Liver (tissue), 7 donors: ENCODE measurements at regions not wholly inside any gene's neighbourhood (a gene's known extent, or its start where the extent isn't known, plus 50 kb on each side); places are given as distances from the start of the nearest gene placed in this dataset.

Experiments
- DNase-seq: peaks from one replicate; pipeline ENCODE4 v3.0.0-alpha.2; 2017; ENCODE audit warnings: low spot score
- H3K27ac ChIP-seq, 2 donors: one replicate each; pipeline ENCODE4 v1.7.0; 2013; ENCODE audit warnings: inconsistent platforms in 2 of 2, low read length in 2 of 2, control low read depth in 1 of 2, low read depth in 1 of 2, mild to moderate bottlenecking in 1 of 2
- H3K27me3 ChIP-seq, 4 donors: one replicate each; pipeline versions ENCODE4 v1.6.1 to v1.7.0; 2013; ENCODE audit warnings: low read length in 3 of 4, inconsistent platforms in 1 of 4, mild to moderate bottlenecking in 1 of 4, moderate library complexity in 1 of 4; ENCODE audit not compliant: control insufficient read depth in 4 of 4, insufficient read depth in 4 of 4
- H3K36me3 ChIP-seq, 4 donors: one replicate each; pipeline versions ENCODE4 v1.6.1 to v1.7.0; 2013; ENCODE audit warnings: low read length in 3 of 4, mild to moderate bottlenecking in 3 of 4, low read depth in 1 of 4, moderate library complexity in 1 of 4; ENCODE audit not compliant: control insufficient read depth in 4 of 4, insufficient read depth in 3 of 4
- H3K4me1 ChIP-seq, 4 donors: one replicate each; pipeline versions ENCODE4 v1.6.1 to v1.7.0; 2013; ENCODE audit warnings: low read length in 3 of 4, mild to moderate bottlenecking in 3 of 4, moderate library complexity in 1 of 4; ENCODE audit not compliant: control insufficient read depth in 4 of 4, insufficient read depth in 4 of 4
- H3K4me3 ChIP-seq, 3 donors: one replicate each; pipeline versions ENCODE4 v1.6.1 to v1.7.0; 2013; ENCODE audit warnings: low read length in 3 of 3, control low read depth in 1 of 3, low read depth in 1 of 3, mild to moderate bottlenecking in 1 of 3
- H3K9ac ChIP-seq, 2 donors: one replicate each; pipeline ENCODE4 v1.7.0; 2013; ENCODE audit warnings: low read length in 2 of 2, mild to moderate bottlenecking in 2 of 2, moderate library complexity in 2 of 2, control low read depth in 1 of 2, low read depth in 1 of 2
- H3K9me3 ChIP-seq, 4 donors: one replicate each; pipeline versions ENCODE4 v1.6.1 to v1.7.0; 2013; ENCODE audit warnings: low read length in 3 of 4; ENCODE audit not compliant: control insufficient read depth in 4 of 4
- ATF3 ChIP-seq: IDR thresholded peaks from 2 replicates; pipeline ENCODE4 v1.6.1; 2016; ENCODE audit warnings: antibody characterized with exemption
- EGR1 ChIP-seq, 2 donors: IDR thresholded peaks; 2 replicates each; pipeline ENCODE4 v1.6.1; 2016 to 2018; ENCODE audit warnings: antibody characterized with exemption in 2 of 2, low read depth in 2 of 2
- FOXA1 ChIP-seq: IDR thresholded peaks from 2 replicates; pipeline ENCODE4 v1.6.1; 2016; ENCODE audit warnings: antibody characterized with exemption
- GABPA ChIP-seq, 2 donors: IDR thresholded peaks in 1 of 2; conservative IDR thresholded peaks in 1 of 2; 2 replicates each; pipeline ENCODE4 v1.6.1; 2016; ENCODE audit warnings: antibody characterized with exemption in 2 of 2, mild to moderate bottlenecking in 1 of 2, moderate library complexity in 1 of 2
- HNF4A ChIP-seq, 2 donors: conservative IDR thresholded peaks; 2 replicates each; pipeline ENCODE4 v1.6.1; 2016; ENCODE audit warnings: antibody characterized with exemption in 2 of 2, mild to moderate bottlenecking in 2 of 2
- HNF4G ChIP-seq: IDR thresholded peaks from 2 replicates; pipeline ENCODE4 v1.6.1; 2016; ENCODE audit warnings: antibody characterized with exemption
- JUND ChIP-seq, 2 donors: IDR thresholded peaks; 2 replicates each; pipeline ENCODE4 v1.6.1; 2016; ENCODE audit warnings: antibody characterized with exemption in 2 of 2
- MAX ChIP-seq: IDR thresholded peaks from 2 replicates; pipeline ENCODE4 v1.6.1; 2016; ENCODE audit warnings: antibody characterized with exemption
- NR2F2 ChIP-seq: IDR thresholded peaks from 2 replicates; pipeline ENCODE4 v1.6.1; 2016; ENCODE audit warnings: antibody characterized with exemption
- RAD21 ChIP-seq, 2 donors: IDR thresholded peaks; 2 replicates each; pipeline ENCODE4 v1.6.1; 2016; ENCODE audit warnings: antibody characterized with exemption in 2 of 2, mild to moderate bottlenecking in 2 of 2
- REST ChIP-seq: IDR thresholded peaks from 2 replicates; pipeline ENCODE4 v1.6.1; 2016; ENCODE audit warnings: antibody characterized with exemption, mild to moderate bottlenecking
- RXRA ChIP-seq, 2 donors: IDR thresholded peaks; 2 replicates each; pipeline ENCODE4 v1.6.1; 2017 to 2018; ENCODE audit warnings: antibody characterized with exemption in 2 of 2, mild to moderate bottlenecking in 1 of 2
- TAF1 ChIP-seq: conservative IDR thresholded peaks from 2 replicates; pipeline ENCODE4 v1.6.1; 2016; ENCODE audit warnings: antibody characterized with exemption, mild to moderate bottlenecking
- YY1 ChIP-seq: IDR thresholded peaks from 2 replicates; pipeline ENCODE4 v1.6.1; 2016; ENCODE audit warnings: antibody characterized with exemption, mild to moderate bottlenecking
- WGBS: extraction: QIAGEN DNeasy Blood & Tissue Kit; methylation state at CpG from one replicate; pipeline ENCODE4 v1.1.7; 2013; 5-methylcytosine and 5-hydroxymethylcytosine counted together
- donor health status: healthy.
- donor health status: healthy.
- donor health status: healthy.
- donor health status: healthy.

GRCh38 chr15:59862191-59863155 lies 141.6 kb upstream of the FOXB1 start:
- no peak overlapping the region for H3K9ac ChIP-seq
- WGBS, result 69% methylated on average over 9 of the region's 9 CpGs
- H3K36me3 ChIP-seq, result no peaks in the 10 kb centered on the region
- peaks cover 0 to 6% (median 0%) of the 10 kb centered on the region in 4 donors for H3K27me3 ChIP-seq
- no peak overlapping the region for H3K4me3 ChIP-seq
- no peaks in the 10 kb centered on the region for H3K4me1 ChIP-seq
- TF ChIP-seq MAX (no peak), EGR1 (IDR thresholded peaks at IDR 0.05; ENCODE audit: low read depth in 2 of 2) (no peak), REST (no peak)
- H3K9me3 ChIP-seq, result no peaks in the 10 kb centered on the region
- DNase-seq, result no peak
- H3K27ac ChIP-seq, result no peak overlapping the region

GRCh38 chr15:59847968-59848367 lies 156.1 kb upstream of the FOXB1 start:
- DNase-seq, result no peak
- no peak for TF ChIP-seq RXRA (IDR thresholded peaks at IDR 0.05)
- no peak for TF ChIP-seq REST
- TF ChIP-seq EGR1 (IDR thresholded peaks at IDR 0.05; ENCODE audit: low read depth in 2 of 2), result no peak
- no peak for TF ChIP-seq RAD21 (IDR thresholded peaks at IDR 0.05)
- TF ChIP-seq GABPA (IDR thresholded peaks at IDR 0.05 in 1 of 2, conservative IDR thresholded peaks at IDR 0.05 in 1 of 2), result no peak
- no peak for TF ChIP-seq HNF4A (conservative IDR thresholded peaks at IDR 0.05)
- no peak for TF ChIP-seq NR2F2
- no peak for TF ChIP-seq YY1
- TF ChIP-seq JUND (IDR thresholded peaks at IDR 0.05), result no peak
- no peak for TF ChIP-seq HNF4G
- TF ChIP-seq MAX, result no peak
- TF ChIP-seq TAF1, result no peak
- no peak for TF ChIP-seq ATF3
- no peak for TF ChIP-seq FOXA1
- Histone ChIP-seq H3K36me3 (no peaks in the 10 kb centered on the region), H3K4me1 (no peaks in the 10 kb centered on the region), H3K27me3 (peaks cover 0 to 8% (median 0%) of the 10 kb centered on the region in 4 donors), H3K4me3 (no peak overlapping the region), H3K9me3 (no peaks in the 10 kb centered on the region), H3K9ac (no peak overlapping the region), H3K27ac (no peak overlapping the region)
- WGBS, result 71% methylated on average over 3 of the region's 3 CpGs
